HepG2 (cell line): ENCODE measurements at regions not wholly inside any gene's neighbourhood (a gene's known extent, or its start where the extent isn't known, plus 50 kb on each side); places are given as distances from the start of the nearest gene placed in this dataset.

Source experiments
- ATAC-seq: fragments of 200-7000 bp; cut with Tn5 transposase; 3 replicates; pipeline ENCODE4 v1.9.1; 2020; ENCODE audit warnings: mild to moderate bottlenecking, moderate library complexity
- BruUV-seq: library from RNA; stranded (reverse); fragments of 400-500 nt; replicated peaks from 2 replicates; lab custom pipeline; 2021; lab: Mats Ljungman, UMichigan
- CTCF ChIA-PET: fragments of 300-600 bp; formaldehyde crosslinking; extraction: SDS; loops from one replicate; lab custom pipeline; 2021; ENCODE audit warnings: low total read pairs, inconsistent platforms, low intra/inter-chr PET ratio; lab: Yijun Ruan, JAX
- POLR2A ChIA-PET: fragments of 350-600 bp; sonication (Branson Sonifier 250); formaldehyde crosslinking; loops from one replicate; lab custom pipeline; 2020; ENCODE audit warnings: antibody characterized with exemption, inconsistent platforms; lab: Yijun Ruan, JAX
- DNase-seq: peaks from one replicate; pipeline ENCODE4 v3.0.0-alpha.2; 2015; ENCODE audit warnings: low spot score
- FAIRE-seq: peaks from 3 replicates; lab custom pipeline; 2011; peaks lifted over from hg19 to GRCh38; lab: Jason Lieb, UNC
- H2AFZ ChIP-seq: one replicate; pipeline ENCODE4 v1.6.1; 2011; ENCODE audit warnings: low read length, inconsistent platforms
- H3K27ac ChIP-seq: fragments of 300-600 bp; 3 replicates; pipeline ENCODE4 v1.8.0; 2011; ENCODE audit warnings: mixed run types, mild to moderate bottlenecking, mixed read lengths, low read length, inconsistent platforms; ENCODE audit not compliant: insufficient read depth; ENCODE audit errors: extremely low read length
- H3K27me3 ChIP-seq, 2 experiments: fragments of 200-600 bp in 1 of 2; 2 replicates in 1 of 2; 3 replicates in 1 of 2; pipeline versions ENCODE4 v1.6.0 to v1.8.0; 2011; ENCODE audit warnings: low read length in 2 of 2, mild to moderate bottlenecking in 2 of 2, moderate library complexity in 2 of 2, inconsistent platforms in 1 of 2; ENCODE audit not compliant: insufficient read depth in 2 of 2, control insufficient read depth in 1 of 2
- H3K36me3 ChIP-seq, 2 experiments: fragments of 200-600 bp in 1 of 2; replicated peaks in 1 of 2; 2 replicates in 1 of 2; 3 replicates in 1 of 2; pipeline versions ENCODE4 v1.5.1 to v1.8.0; 2011; ENCODE audit warnings: low read length in 2 of 2, inconsistent platforms in 1 of 2; ENCODE audit not compliant: insufficient read depth in 2 of 2, control insufficient read depth in 1 of 2
- H3K4me1 ChIP-seq: 2 replicates; pipeline ENCODE4 v1.5.1; 2012; ENCODE audit warnings: low read length, inconsistent platforms; ENCODE audit not compliant: insufficient read depth
- H3K4me2 ChIP-seq: 2 replicates; pipeline ENCODE4 v1.6.0; 2011; ENCODE audit warnings: low read depth, low read length, inconsistent platforms
- H3K4me3 ChIP-seq, 3 experiments: fragments of 200-600 bp in 1 of 3; sonication (generic), shearing (Covaris generic) in 1 of 3; replicated peaks in 1 of 3; 2 replicates each; pipeline ENCODE4 v1.5.1; 2011 to 2016; ENCODE audit warnings: low read length in 3 of 3, inconsistent platforms in 2 of 3, low read depth in 2 of 3, mild to moderate bottlenecking in 2 of 3, control low read depth in 1 of 3, mixed read lengths in 1 of 3; ENCODE audit not compliant: insufficient read depth in 1 of 3
- H3K79me2 ChIP-seq: one replicate; pipeline ENCODE4 v1.6.1; 2011; ENCODE audit warnings: low read length, inconsistent platforms; ENCODE audit not compliant: insufficient read depth
- H3K9ac ChIP-seq: 2 replicates; pipeline ENCODE4 v1.6.0; 2011; ENCODE audit warnings: mild to moderate bottlenecking, low read depth, low read length, inconsistent platforms; ENCODE audit not compliant: insufficient read depth
- H3K9me3 ChIP-seq: 2 replicates; pipeline ENCODE4 v1.5.1; 2012; ENCODE audit warnings: mild to moderate bottlenecking, low read length
- H4K20me1 ChIP-seq: 2 replicates; pipeline ENCODE4 v1.6.0; 2011; ENCODE audit warnings: inconsistent platforms, mild to moderate bottlenecking, low read length, moderate library complexity; ENCODE audit not compliant: insufficient read depth
- CREB1 ChIP-seq, 2 experiments: fragments of 450-650 bp in 1 of 2; IDR thresholded peaks; 2 replicates each; pipeline ENCODE4 v1.6.1; 2016 to 2017; ENCODE audit warnings: control low read depth in 1 of 2, mild to moderate bottlenecking in 1 of 2, missing compliant biosample characterization in 1 of 2, missing genetic modification characterization in 1 of 2
- HNRNPK ChIP-seq: fragments of 200-400 bp; formaldehyde crosslinking; IDR thresholded peaks from 2 replicates; pipeline ENCODE4 v1.6.1; 2018; ENCODE audit warnings: low read length, low read depth, moderate library complexity, mild to moderate bottlenecking; ENCODE audit not compliant: poor library complexity, severe bottlenecking
- KDM3A ChIP-seq: IDR thresholded peaks from 2 replicates; pipeline ENCODE4 v1.6.1; 2018; ENCODE audit warnings: low read depth, missing compliant biosample characterization
- PTBP1 ChIP-seq: fragments of 200-400 bp; formaldehyde crosslinking; IDR thresholded peaks from 2 replicates; pipeline ENCODE4 v1.6.1; 2018; ENCODE audit warnings: low read length, low read depth; ENCODE audit not compliant: poor library complexity, severe bottlenecking
- ZFAT ChIP-seq: sonication (generic); formaldehyde crosslinking; conservative IDR thresholded peaks from 2 replicates; pipeline ENCODE4 v1.8.1; 2023; ENCODE audit warnings: missing genetic modification reagents, inconsistent platforms
- ZNF569 ChIP-seq: sonication (generic); formaldehyde crosslinking; IDR thresholded peaks from 2 replicates; pipeline ENCODE4 v1.5.0; 2020; ENCODE audit warnings: mild to moderate bottlenecking, missing genetic modification reagents, moderate library complexity, borderline replicate concordance
- WGBS: methylation state at CpG from one replicate; pipeline ENCODE4 v1.1.6; 2017; ENCODE audit warnings: low lambda C conversion rate; 5-methylcytosine and 5-hydroxymethylcytosine counted together
- in situ Hi-C: cut with HindIII; loops from 2 replicates; pipeline ENCODE4 v1.10.0; 2017; ENCODE audit warnings: low pct_unique_long_range_greater_than_20kb; ENCODE audit not compliant: extremely low pct_ligation_motif_present
- intact Hi-C: fragments of 100-400 bp; cut with micrococcal nuclease; formaldehyde crosslinking; loops from one replicate; pipeline ENCODE4 v1.10.0; 2022; ENCODE audit not compliant: unreplicated experiment
- TF ChIP-seq, protein P1 (sequence below), 2 experiments: sonication (generic) in 1 of 2; formaldehyde crosslinking in 1 of 2; IDR thresholded peaks; 2 replicates each; pipeline versions ENCODE4 v1.4.0 to v1.6.1; 2018 to 2020; ENCODE audit warnings: missing genetic modification reagents in 2 of 2, borderline replicate concordance in 1 of 2, low read depth in 1 of 2, mild to moderate bottlenecking in 1 of 2, missing biosample characterization in 1 of 2

- TF ChIP-seq HNRNPK: no peak
- no peak for TF ChIP-seq ZNF569 (CRISPR knock-in tag)
- TF ChIP-seq ZFAT (CRISPR knock-in tag): no peak
- no peak for TF ChIP-seq PTBP1
Measured at GRCh38 chr13:57326532-57326931, 159.5 kb downstream of the PRR20E start (continued).

- Histone ChIP-seq H2AFZ (no peak overlapping the region), H3K9me3 (peaks cover 13% of the 10 kb centered on the region), H3K27me3 (no peaks in the 10 kb centered on the region), H3K4me2 (no peak overlapping the region), H3K36me3 (no peaks in the 10 kb centered on the region), H3K79me2 (no peaks in the 10 kb centered on the region), H3K27ac (no peak overlapping the region), H3K4me1 (no peaks in the 10 kb centered on the region), H3K4me3 (no peak overlapping the region), H4K20me1 (no peaks in the 10 kb centered on the region), H3K9ac (no peak overlapping the region)
- TF ChIP-seq CREB1 (IDR thresholded peaks at IDR 0.05) (peak; percentile 86), CREB1 (CRISPR knock-in tag; IDR thresholded peaks at IDR 0.05) (no peak), KDM3A (CRISPR knock-in tag) (no peak)
- TF ChIP-seq, protein P1, sequence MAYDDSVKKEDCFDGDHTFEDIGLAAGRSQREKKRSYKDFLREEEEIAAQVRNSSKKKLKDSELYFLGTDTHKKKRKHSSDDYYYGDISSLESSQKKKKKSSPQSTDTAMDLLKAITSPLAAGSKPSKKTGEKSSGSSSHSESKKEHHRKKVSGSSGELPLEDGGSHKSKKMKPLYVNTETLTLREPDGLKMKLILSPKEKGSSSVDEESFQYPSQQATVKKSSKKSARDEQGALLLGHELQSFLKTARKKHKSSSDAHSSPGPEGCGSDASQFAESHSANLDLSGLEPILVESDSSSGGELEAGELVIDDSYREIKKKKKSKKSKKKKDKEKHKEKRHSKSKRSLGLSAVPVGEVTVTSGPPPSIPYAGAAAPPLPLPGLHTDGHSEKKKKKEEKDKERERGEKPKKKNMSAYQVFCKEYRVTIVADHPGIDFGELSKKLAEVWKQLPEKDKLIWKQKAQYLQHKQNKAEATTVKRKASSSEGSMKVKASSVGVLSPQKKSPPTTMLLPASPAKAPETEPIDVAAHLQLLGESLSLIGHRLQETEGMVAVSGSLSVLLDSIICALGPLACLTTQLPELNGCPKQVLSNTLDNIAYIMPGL (CRISPR knock-in tag; IDR thresholded peaks at IDR 0.05; ENCODE audit: borderline replicate concordance in 1 of 2, low read depth in 1 of 2): no peak
- WGBS: 2% methylated on average over 2 of the region's 2 CpGs
- FAIRE-seq: no peak
- in situ Hi-C loops (no loop called here), intact Hi-C loops (no loop called here)
- no peak for ATAC-seq
- no TSS peak for BruUV-seq
- ChIA-PET CTCF (no interaction called here), POLR2A (no interaction called here)
- DNase-seq: no peak
Measured at GRCh38 chr13:57340878-57341277, 173.9 kb downstream of the PRR20E start.
